Neural cell (in vitro differentiated cells): ENCODE measurements at regions not wholly inside any gene's neighbourhood (a gene's known extent, or its start where the extent isn't known, plus 50 kb on each side); places are given as distances from the start of the nearest gene placed in this dataset.

Source experiments
- H2AFZ ChIP-seq: fragments of 200-600, 300-800 bp; sonication (generic), shearing (Covaris generic); 2 replicates; pipeline ENCODE4 v1.6.0; 2014; ENCODE audit warnings: low read depth, mild to moderate bottlenecking, antibody characterized with exemption, low read length, moderate library complexity
- H3F3A ChIP-seq: fragments of 200-600 bp; shearing (Covaris generic); 2 replicates; pipeline ENCODE4 v1.6.1; 2016; ENCODE audit warnings: mild to moderate bottlenecking, moderate library complexity, mixed read lengths, antibody characterized with exemption, low read length; ENCODE audit not compliant: insufficient read depth, poor library complexity, severe bottlenecking
- H3K27ac ChIP-seq: fragments of 200-600, 300-800 bp; sonication (generic), shearing (Covaris generic); 2 replicates; pipeline ENCODE4 v1.5.1; 2014; ENCODE audit warnings: mild to moderate bottlenecking, low read length, moderate library complexity
- H3K27me3 ChIP-seq: fragments of 300-800, 200-600 bp; sonication (generic), shearing (Covaris generic); 2 replicates; pipeline ENCODE4 v1.6.0; 2014; ENCODE audit warnings: mild to moderate bottlenecking, low read depth, low read length, moderate library complexity; ENCODE audit not compliant: insufficient read depth
- H3K36me3 ChIP-seq: fragments of 300-800, 200-600 bp; sonication (generic), shearing (Covaris generic); 2 replicates; pipeline ENCODE4 v1.5.1; 2014; ENCODE audit warnings: mild to moderate bottlenecking, antibody characterized with exemption, low read length, moderate library complexity; ENCODE audit not compliant: insufficient read depth
- H3K4me2 ChIP-seq: fragments of 300-800, 200-600 bp; sonication (generic), shearing (Covaris generic); 2 replicates; pipeline ENCODE4 v1.6.0; 2014; ENCODE audit warnings: mild to moderate bottlenecking, low read length
- H3K4me3 ChIP-seq: fragments of 300-800, 200-600 bp; sonication (generic), shearing (Covaris generic); 2 replicates; pipeline ENCODE4 v1.5.1; 2014; ENCODE audit warnings: mild to moderate bottlenecking, low read length, moderate library complexity
- H3K79me2 ChIP-seq: fragments of 200-600 bp; shearing (Covaris generic); replicated peaks from 2 replicates; pipeline ENCODE4 v1.6.0; 2014; ENCODE audit warnings: mild to moderate bottlenecking, low read length, moderate library complexity; ENCODE audit not compliant: insufficient read depth
- H3K9ac ChIP-seq: fragments of 300-800, 200-600 bp; sonication (generic), shearing (Covaris generic); 2 replicates; pipeline ENCODE4 v1.6.1; 2016; ENCODE audit warnings: mild to moderate bottlenecking, low read length, mixed read lengths
- H3K9me2 ChIP-seq: fragments of 200-600 bp; shearing (Covaris generic); 2 replicates; pipeline ENCODE4 v1.6.1; 2016; ENCODE audit warnings: mild to moderate bottlenecking, low read length, mixed read lengths; ENCODE audit not compliant: insufficient read depth
- H3K9me3 ChIP-seq: fragments of 200-600, 300-800 bp; sonication (generic), shearing (Covaris generic); 2 replicates; pipeline ENCODE4 v1.6.1; 2016; ENCODE audit warnings: mild to moderate bottlenecking, mixed run types, low read length, moderate library complexity, mixed read lengths
- H4K20me1 ChIP-seq: fragments of 200-600 bp; shearing (Covaris generic); 2 replicates; pipeline ENCODE4 v1.6.1; 2016; ENCODE audit warnings: mild to moderate bottlenecking, mixed run types; ENCODE audit not compliant: insufficient read depth
- CTCF ChIP-seq: fragments of 450-650 bp; IDR thresholded peaks from 2 replicates; pipeline ENCODE4 v1.5.1; 2014; ENCODE audit warnings: antibody characterized with exemption, mild to moderate bottlenecking, moderate library complexity; ENCODE audit not compliant: poor library complexity, severe bottlenecking
- EP300 ChIP-seq: fragments of 450-650 bp; conservative IDR thresholded peaks from 2 replicates; pipeline ENCODE4 v1.6.1; 2014; ENCODE audit warnings: antibody characterized with exemption, mild to moderate bottlenecking, moderate library complexity; ENCODE audit not compliant: poor library complexity, severe bottlenecking
- EZH2 ChIP-seq: fragments of 200-600, 300-800 bp; shearing (Covaris generic), sonication (generic); IDR thresholded peaks from 2 replicates; pipeline ENCODE4 v1.6.1; 2014; ENCODE audit warnings: antibody characterized with exemption, low read length, borderline replicate concordance, mild to moderate bottlenecking; ENCODE audit not compliant: insufficient read depth, poor library complexity, severe bottlenecking
- MXI1 ChIP-seq: fragments of 450-650 bp; conservative IDR thresholded peaks from 2 replicates; pipeline ENCODE4 v1.6.1; 2014; ENCODE audit warnings: antibody characterized with exemption, mild to moderate bottlenecking; ENCODE audit not compliant: poor library complexity, severe bottlenecking
- POLR2AphosphoS5 ChIP-seq: IDR thresholded peaks from 2 replicates; pipeline ENCODE4 v1.6.1; 2012
- RAD21 ChIP-seq: fragments of 450-650 bp; conservative IDR thresholded peaks from 2 replicates; pipeline ENCODE4 v1.6.1; 2014; ENCODE audit warnings: antibody characterized with exemption, mild to moderate bottlenecking, moderate library complexity
- REST ChIP-seq: IDR thresholded peaks from 2 replicates; pipeline ENCODE4 v1.6.1; 2012; ENCODE audit warnings: borderline replicate concordance
- SMC3 ChIP-seq: fragments of 450-650 bp; conservative IDR thresholded peaks from 2 replicates; pipeline ENCODE4 v1.6.1; 2014; ENCODE audit warnings: antibody characterized with exemption, mild to moderate bottlenecking, moderate library complexity; ENCODE audit not compliant: poor library complexity
- TAF1 ChIP-seq: IDR thresholded peaks from 2 replicates; pipeline ENCODE4 v1.6.1; 2012; ENCODE audit warnings: low read depth

GRCh38 chr1:218636548-218636947, 291.4 kb downstream of the TGFB2 start:
- H3K4me2 ChIP-seq, result no peak overlapping the region
- H3F3A ChIP-seq, result no peaks in the 10 kb centered on the region
- H3K9me2 ChIP-seq, result no peaks in the 10 kb centered on the region
- H3K9ac ChIP-seq, result no peak overlapping the region
- H3K27ac ChIP-seq, result no peak overlapping the region
- H3K9me3 ChIP-seq, result no peaks in the 10 kb centered on the region
- TF ChIP-seq RAD21 (no peak), TAF1 (no peak), POLR2AphosphoS5 (no peak), REST (no peak), SMC3 (no peak), EZH2 (no peak), EP300 (no peak), CTCF (no peak), MXI1 (no peak)
- no peaks in the 10 kb centered on the region for H3K36me3 ChIP-seq
- H3K79me2 ChIP-seq, result no peaks in the 10 kb centered on the region
- H3K4me3 ChIP-seq, result no peak overlapping the region
- no peak overlapping the region for H2AFZ ChIP-seq
- no peaks in the 10 kb centered on the region for H4K20me1 ChIP-seq
- no peaks in the 10 kb centered on the region for H3K27me3 ChIP-seq

- no peak for TF ChIP-seq SMC3
- no peak for TF ChIP-seq MXI1
- no peak for TF ChIP-seq TAF1
- TF ChIP-seq CTCF, result no peak
- no peak for TF ChIP-seq RAD21
- TF ChIP-seq REST, result peak; percentile 45
- TF ChIP-seq EP300, result peak; percentile 86
- peak; percentile 53 for TF ChIP-seq POLR2AphosphoS5
- TF ChIP-seq EZH2, result no peak
- no peaks in the 10 kb centered on the region for H3K79me2 ChIP-seq
- no peak overlapping the region for H3K4me2 ChIP-seq
- H3K27ac ChIP-seq, result no peak overlapping the region
- H3K9ac ChIP-seq, result no peak overlapping the region
- H3K4me3 ChIP-seq, result no peak overlapping the region
- H3F3A ChIP-seq, result no peaks in the 10 kb centered on the region
- no peaks in the 10 kb centered on the region for H3K9me2 ChIP-seq
- H3K9me3 ChIP-seq, result no peaks in the 10 kb centered on the region
- no peaks in the 10 kb centered on the region for H4K20me1 ChIP-seq
- H3K36me3 ChIP-seq, result no peaks in the 10 kb centered on the region
- H3K27me3 ChIP-seq, result no peaks in the 10 kb centered on the region
- no peak overlapping the region for H2AFZ ChIP-seq
Observed at GRCh38 chr1:218640173-218640572, 295.0 kb downstream of the TGFB2 start.
